Stimulated activated naive B cell treated with anti-CD40 and anti-IgM and Interleukin-4, amounts not matched to agents 10 μg/mL and 1 μg/mL and 100 μg/mL, for 72 hours (primary cell): ENCODE measurements at regions not wholly inside any gene's neighbourhood (a gene's known extent, or its start where the extent isn't known, plus 50 kb on each side); places are given as distances from the start of the nearest gene placed in this dataset.

Source experiments
- ATAC-seq, 2 donors: fragments of 150-1000 bp; cut with Tn5 transposase; replicated peaks; 2 replicates each; pipeline ENCODE4 v1.10.0; 2021; ENCODE audit warnings: moderate library complexity in 1 of 2
- DNase-seq: peaks from one replicate; pipeline ENCODE4 v3.0.0; 2021
- H3K27ac Mint-ChIP-seq: one replicate; pipeline ENCODE4 v1.8.0; 2022; ENCODE audit warnings: mild to moderate bottlenecking, mixed read lengths
- H3K27me3 Mint-ChIP-seq, 2 donors: one replicate each; pipeline ENCODE4 v1.8.0; 2022; ENCODE audit warnings: mixed read lengths in 2 of 2
- H3K36me3 Mint-ChIP-seq, 2 donors: one replicate each; pipeline ENCODE4 v1.8.0; 2022; ENCODE audit warnings: mixed read lengths in 2 of 2, mild to moderate bottlenecking in 1 of 2
- H3K4me1 Mint-ChIP-seq, 2 donors: one replicate each; pipeline ENCODE4 v1.8.0; 2022; ENCODE audit warnings: mixed read lengths in 2 of 2, mild to moderate bottlenecking in 1 of 2
- H3K4me3 Mint-ChIP-seq, 2 donors: one replicate each; pipeline ENCODE4 v1.8.0; 2022; ENCODE audit warnings: mild to moderate bottlenecking in 2 of 2, mixed read lengths in 2 of 2, moderate library complexity in 1 of 2
- H3K9me3 Mint-ChIP-seq, 2 donors: one replicate each; pipeline ENCODE4 v1.8.0; 2022; ENCODE audit warnings: mixed read lengths in 2 of 2, mild to moderate bottlenecking in 1 of 2

GRCh38 chr4:62872856-62873255 lies 1536.4 kb downstream of the TECRL start:
- Mint-ChIP-seq H3K4me1 (no peaks in the 10 kb centered on the region), H3K27me3 (no peaks in the 10 kb centered on the region), H3K4me3 (no peak overlapping the region), H3K9me3 (peaks cover 0 to 6% of the 10 kb centered on the region in 2 donors), H3K36me3 (no peaks in the 10 kb centered on the region), H3K27ac (no peak overlapping the region)
- DNase-seq (no peak), ATAC-seq (no peak)

DNA sequence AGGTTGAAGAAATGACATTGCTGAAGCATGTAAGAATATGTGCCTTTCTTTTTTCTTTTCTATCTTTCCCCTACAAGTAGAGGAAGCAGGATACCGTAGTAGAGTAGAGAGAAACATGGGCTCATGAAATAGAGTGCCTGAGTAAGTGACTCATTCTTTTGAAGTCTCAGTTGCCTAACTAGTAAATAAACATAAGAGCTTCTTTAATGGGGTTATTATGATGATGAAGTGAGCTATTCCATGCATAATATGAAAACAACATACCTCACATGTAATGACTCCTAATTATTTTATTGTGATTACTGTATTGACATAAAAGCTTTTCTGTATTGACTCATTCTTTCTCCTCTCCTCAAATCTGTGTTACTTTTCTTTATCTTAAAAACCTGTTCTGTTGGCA lies 1538.2 kb downstream of the TECRL start:
- DNase-seq (no peak), ATAC-seq (no peak)
- Mint-ChIP-seq H3K9me3 (peaks cover 0 to 5% of the 10 kb centered on the region in 2 donors), H3K36me3 (no peaks in the 10 kb centered on the region), H3K4me3 (no peak overlapping the region), H3K4me1 (no peaks in the 10 kb centered on the region), H3K27me3 (no peaks in the 10 kb centered on the region), H3K27ac (no peak overlapping the region)

- no peaks in the 10 kb centered on the region for H3K36me3 Mint-ChIP-seq
- no peaks in the 10 kb centered on the region for H3K4me1 Mint-ChIP-seq
- no peaks in the 10 kb centered on the region for H3K27me3 Mint-ChIP-seq
- no peak overlapping the region for H3K27ac Mint-ChIP-seq
- ATAC-seq = no peak
- peaks cover 0 to 5% of the 10 kb centered on the region in 2 donors for H3K9me3 Mint-ChIP-seq
- no peak for DNase-seq
- H3K4me3 Mint-ChIP-seq = no peak overlapping the region
Observed at GRCh38 chr4:62870451-62870850, 1538.8 kb downstream of the TECRL start.

DNA sequence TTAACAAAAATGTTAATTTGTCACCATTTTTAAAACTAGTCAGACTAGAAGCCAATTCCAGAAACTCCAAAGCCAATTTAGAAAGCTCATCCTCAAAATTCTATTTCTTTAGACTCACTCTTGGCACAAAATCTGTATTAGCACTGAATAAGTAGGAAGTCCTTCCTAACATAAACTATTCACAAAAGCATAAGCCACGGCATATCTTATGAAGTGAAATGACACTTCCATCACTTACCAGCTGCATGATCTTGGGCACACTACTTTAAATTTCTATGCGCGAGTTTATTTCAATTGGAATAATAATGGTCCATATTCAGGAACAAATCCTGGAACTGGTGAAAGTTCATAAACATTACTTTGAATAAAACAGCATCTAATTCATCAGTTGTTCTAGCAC lies 1544.0 kb downstream of the TECRL start:
- no peaks in the 10 kb centered on the region for H3K4me1 Mint-ChIP-seq
- no peaks in the 10 kb centered on the region for H3K36me3 Mint-ChIP-seq
- ATAC-seq = no peak
- no peak for DNase-seq
- no peak overlapping the region for H3K4me3 Mint-ChIP-seq
- H3K27me3 Mint-ChIP-seq = no peaks in the 10 kb centered on the region
- peaks cover 0 to 2% of the 10 kb centered on the region in 2 donors for H3K9me3 Mint-ChIP-seq
- no peak overlapping the region for H3K27ac Mint-ChIP-seq

- no peak for DNase-seq
Observed at GRCh38 chr4:62849696-62850095, 1559.6 kb downstream of the TECRL start.

GRCh38 chr4:62835631-62836030 lies 1573.6 kb downstream of the TECRL start:
- Mint-ChIP-seq H3K36me3 (no peaks in the 10 kb centered on the region), H3K27me3 (no peaks in the 10 kb centered on the region), H3K9me3 (peaks cover 3 to 6% of the 10 kb centered on the region in 2 donors), H3K4me3 (no peak overlapping the region), H3K4me1 (no peaks in the 10 kb centered on the region), H3K27ac (no peak overlapping the region)
- DNase-seq (no peak), ATAC-seq (no peak)

More at GRCh38 chr4:62849696-62850095, 1559.6 kb downstream of the TECRL start:
- Mint-ChIP-seq H3K4me1 (no peaks in the 10 kb centered on the region), H3K27me3 (no peaks in the 10 kb centered on the region), H3K27ac (no peak overlapping the region), H3K4me3 (no peak overlapping the region), H3K9me3 (peaks cover 0 to 4% of the 10 kb centered on the region in 2 donors), H3K36me3 (no peaks in the 10 kb centered on the region)
- ATAC-seq = no peak

DNA sequence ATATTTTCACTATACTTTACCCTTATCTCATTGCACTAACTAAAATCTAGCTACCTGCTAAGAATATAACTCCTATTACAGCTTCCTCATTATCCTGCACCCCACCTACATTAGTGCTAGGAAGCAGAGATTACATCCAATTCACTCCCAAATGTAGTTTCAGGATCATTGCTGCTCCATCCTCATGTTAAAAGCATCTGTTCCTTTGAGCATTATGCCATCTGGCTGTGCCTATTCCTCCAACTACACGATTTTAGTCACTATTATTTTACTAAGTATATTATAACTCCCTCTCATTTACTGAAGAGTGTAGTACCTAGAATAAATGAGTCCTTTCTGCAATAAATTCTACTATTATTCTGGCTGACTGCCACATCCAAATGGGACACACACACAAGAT lies 1586.9 kb downstream of the TECRL start:
- no peaks in the 10 kb centered on the region for H3K4me1 Mint-ChIP-seq
- H3K9me3 Mint-ChIP-seq = peaks cover 10 to 12% of the 10 kb centered on the region in 2 donors
- H3K27ac Mint-ChIP-seq = no peak overlapping the region
- ATAC-seq (no peak), DNase-seq (no peak)
- no peak overlapping the region for H3K4me3 Mint-ChIP-seq
- no peaks in the 10 kb centered on the region for H3K36me3 Mint-ChIP-seq
- H3K27me3 Mint-ChIP-seq = no peaks in the 10 kb centered on the region

DNA sequence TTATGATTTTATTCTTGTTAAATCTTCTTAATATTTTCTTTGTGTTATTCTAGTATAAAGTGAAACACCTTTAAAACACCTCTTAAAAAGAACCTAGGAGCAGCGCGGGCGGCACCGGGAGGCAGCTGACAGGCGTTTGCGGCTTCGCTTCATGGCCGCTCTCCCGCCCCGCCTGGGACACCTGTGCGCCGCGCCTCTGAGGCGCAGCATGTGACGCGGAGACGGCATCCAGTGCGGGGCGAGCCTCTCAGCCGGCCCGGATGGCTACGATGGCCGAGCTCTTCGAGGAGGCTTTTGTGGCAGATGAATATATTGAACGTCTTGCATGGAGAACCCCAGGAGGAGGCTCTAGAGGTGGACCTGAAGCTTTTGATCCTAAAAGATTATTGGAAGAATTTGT lies 1592.7 kb downstream of the TECRL start:
- Mint-ChIP-seq H3K36me3 (no peaks in the 10 kb centered on the region), H3K4me3 (no peak overlapping the region), H3K27ac (no peak overlapping the region), H3K9me3 (peaks cover 4% of the 10 kb centered on the region in 2 donors), H3K4me1 (no peaks in the 10 kb centered on the region), H3K27me3 (no peaks in the 10 kb centered on the region)
- ATAC-seq (no peak), DNase-seq (no peak)

DNA sequence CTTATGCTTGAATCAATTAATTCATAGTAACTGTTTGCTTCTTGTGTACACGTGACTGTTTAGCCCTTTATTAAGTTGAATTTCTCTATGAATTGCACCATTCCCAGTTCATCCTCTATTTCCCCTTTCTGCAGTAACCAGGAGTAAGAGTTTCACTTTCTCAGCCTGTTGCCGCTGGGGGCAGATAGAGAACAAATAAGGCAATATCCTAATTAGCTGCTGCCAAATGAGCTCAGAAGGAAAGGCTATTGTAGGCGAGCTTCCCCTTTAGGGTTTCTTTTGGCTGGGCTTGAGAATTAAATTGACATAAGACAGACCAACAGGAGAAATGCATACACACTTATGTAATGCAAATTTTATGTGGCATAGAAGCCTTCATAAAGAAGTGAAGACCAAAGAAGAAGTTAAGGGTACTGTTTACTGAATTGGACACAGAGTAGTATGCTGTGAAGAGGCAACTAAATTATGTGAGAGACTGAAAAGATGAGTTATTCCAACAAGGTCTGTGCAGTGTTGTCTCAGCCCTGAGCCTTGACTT lies 1594.7 kb downstream of the TECRL start:
- no peak overlapping the region for H3K27ac Mint-ChIP-seq
- no peaks in the 10 kb centered on the region for H3K36me3 Mint-ChIP-seq
- no peak overlapping the region for H3K4me3 Mint-ChIP-seq
- no peak for ATAC-seq
- no peaks in the 10 kb centered on the region for H3K27me3 Mint-ChIP-seq
- no peaks in the 10 kb centered on the region for H3K4me1 Mint-ChIP-seq
- H3K9me3 Mint-ChIP-seq = peaks cover 1 to 4% of the 10 kb centered on the region in 2 donors
- no peak for DNase-seq

- DNase-seq = no peak
- Mint-ChIP-seq H3K4me3 (no peak overlapping the region), H3K27me3 (no peaks in the 10 kb centered on the region), H3K36me3 (no peaks in the 10 kb centered on the region), H3K9me3 (peaks cover 1 to 6% of the 10 kb centered on the region in 2 donors), H3K27ac (no peak overlapping the region), H3K4me1 (no peaks in the 10 kb centered on the region)
- no peak for ATAC-seq
Observed at GRCh38 chr4:62806816-62807215, 1602.4 kb downstream of the TECRL start.

- no peak for ATAC-seq
- no peaks in the 10 kb centered on the region for H3K36me3 Mint-ChIP-seq
- no peak overlapping the region for H3K4me3 Mint-ChIP-seq
- H3K27ac Mint-ChIP-seq = no peak overlapping the region
- H3K4me1 Mint-ChIP-seq = no peaks in the 10 kb centered on the region
- no peaks in the 10 kb centered on the region for H3K27me3 Mint-ChIP-seq
- H3K9me3 Mint-ChIP-seq = peaks cover 1 to 9% of the 10 kb centered on the region in 2 donors
- DNase-seq = no peak
Observed at GRCh38 chr4:62804075-62804474, 1603.9 kb downstream of the ADGRL3 start.

DNA sequence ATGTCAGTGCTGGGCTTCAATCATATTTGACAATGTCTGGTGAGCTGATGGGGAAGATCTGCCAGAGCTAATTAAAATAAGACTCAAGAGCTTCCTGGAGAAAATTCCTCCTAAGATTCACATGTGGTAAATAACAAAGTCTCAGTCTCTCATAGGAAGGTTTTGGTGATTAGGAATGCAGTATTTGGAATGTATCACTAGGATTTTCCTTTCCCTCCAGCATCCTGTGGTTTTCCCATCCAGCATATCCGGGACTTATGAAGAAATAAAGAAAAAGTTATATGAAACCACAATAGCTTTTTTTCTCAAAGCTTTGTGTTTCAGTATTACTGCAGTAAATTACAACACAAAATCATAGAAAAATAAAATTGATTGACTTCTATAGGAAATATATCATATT lies 1597.1 kb downstream of the ADGRL3 start:
- Mint-ChIP-seq H3K4me3 (no peak overlapping the region), H3K4me1 (no peaks in the 10 kb centered on the region), H3K27ac (no peak overlapping the region), H3K9me3 (peaks cover 1 to 7% of the 10 kb centered on the region in 2 donors), H3K36me3 (no peaks in the 10 kb centered on the region), H3K27me3 (no peaks in the 10 kb centered on the region)
- ATAC-seq (no peak), DNase-seq (no peak)

DNA sequence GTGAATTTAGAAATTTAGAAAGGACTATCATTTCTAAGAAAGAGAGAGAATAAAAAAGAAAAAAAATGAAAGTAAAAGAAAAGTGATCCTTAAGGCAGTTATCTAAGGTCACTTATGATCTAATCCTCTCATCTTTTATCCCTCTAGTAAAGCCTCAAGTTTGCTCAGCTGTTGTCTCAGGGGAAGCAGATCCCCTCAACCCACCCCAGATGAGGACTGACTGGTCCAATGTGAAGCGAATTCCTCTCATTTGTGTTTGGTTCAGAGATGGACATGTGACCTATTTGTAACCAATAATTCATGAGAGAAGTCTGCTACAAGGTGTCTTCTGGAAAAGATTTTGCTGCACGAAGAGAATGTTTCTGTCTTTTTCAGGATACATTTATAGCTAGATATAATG lies 1591.3 kb downstream of the ADGRL3 start:
- no peaks in the 10 kb centered on the region for H3K36me3 Mint-ChIP-seq

GRCh38 chr4:62771983-62772557 lies 1571.9 kb downstream of the ADGRL3 start:
- H3K27ac Mint-ChIP-seq = no peak overlapping the region
- ATAC-seq = no peak

More for the DNA sequence above, 1591.3 kb downstream of the ADGRL3 start:
- H3K4me1 Mint-ChIP-seq = no peaks in the 10 kb centered on the region
- no peaks in the 10 kb centered on the region for H3K27me3 Mint-ChIP-seq
- no peak for DNase-seq
- no peak overlapping the region for H3K4me3 Mint-ChIP-seq
- no peak overlapping the region for H3K27ac Mint-ChIP-seq
- ATAC-seq = no peak
- peaks cover 0 to 5% of the 10 kb centered on the region in 2 donors for H3K9me3 Mint-ChIP-seq

DNA sequence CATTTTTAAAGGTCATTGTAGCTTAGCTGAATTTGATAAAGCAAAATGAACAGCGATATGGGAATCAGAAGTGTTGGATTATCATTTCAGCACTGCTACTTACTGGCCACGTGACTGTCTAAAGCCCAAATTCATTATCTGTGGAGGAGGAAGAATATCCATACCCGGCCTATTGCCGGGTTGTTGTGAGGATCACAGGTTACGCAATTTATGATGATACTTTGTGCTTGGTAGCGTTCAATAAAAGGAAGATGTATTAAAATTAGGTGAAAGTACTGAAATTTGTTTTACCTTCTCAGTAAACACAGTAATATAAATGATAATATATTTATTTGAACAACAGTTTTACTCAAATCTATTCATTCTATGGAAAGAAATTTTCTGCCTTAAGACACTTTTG lies 1540.2 kb downstream of the ADGRL3 start:
- Mint-ChIP-seq H3K4me1 (no peaks in the 10 kb centered on the region), H3K4me3 (no peak overlapping the region), H3K27ac (no peak overlapping the region), H3K36me3 (no peaks in the 10 kb centered on the region), H3K9me3 (peaks cover 0 to 6% of the 10 kb centered on the region in 2 donors), H3K27me3 (no peaks in the 10 kb centered on the region)
- DNase-seq (no peak), ATAC-seq (no peak)

More at GRCh38 chr4:62771983-62772557, 1571.9 kb downstream of the ADGRL3 start:
- DNase-seq = no peak
- no peaks in the 10 kb centered on the region for H3K36me3 Mint-ChIP-seq
- H3K4me1 Mint-ChIP-seq = no peaks in the 10 kb centered on the region
- H3K27me3 Mint-ChIP-seq = no peaks in the 10 kb centered on the region
- H3K4me3 Mint-ChIP-seq = no peak overlapping the region
- peaks cover 4 to 8% of the 10 kb centered on the region in 2 donors for H3K9me3 Mint-ChIP-seq
